ENCODE measurements at regions not wholly inside any gene's neighbourhood (a gene's known extent, or its start where the extent isn't known, plus 50 kb on each side); places are given as distances from the start of the nearest gene placed in this dataset.
"Not testable (repeated sequence)": the region's sequence is repeated elsewhere in the genome, so short reads cannot be mapped to it uniquely, and the experiment has no call there.

- ATAC-seq (ENCODE audit: insufficient read depth, low FRiP score) (no peak), DNase-seq (no peak)
- Histone ChIP-seq H3K27me3 (ENCODE audit: control insufficient read depth in 3 of 3, insufficient read depth in 3 of 3, low read length in 2 of 3) (no peaks in the 10 kb centered on the region), H3K9me3 (ENCODE audit: control insufficient read depth in 4 of 4, insufficient read depth in 3 of 4, low read length in 3 of 4) (no peaks in the 10 kb centered on the region), H3K4me3 (no peak overlapping the region), H3K4me1 (ENCODE audit: control insufficient read depth in 5 of 5, insufficient read depth in 5 of 5, low read length in 5 of 5) (peaks cover 0 to under 1% (median 0%) of the 10 kb centered on the region in 5 donors), H3K27ac (ENCODE audit: low read depth in 1 of 2, low read length in 1 of 2) (peak overlapping the region in 1 of 2 donors; percentile 2), H3K36me3 (ENCODE audit: control insufficient read depth in 4 of 4, insufficient read depth in 4 of 4, low read length in 4 of 4) (no peaks in the 10 kb centered on the region), H3K9ac (ENCODE audit: insufficient read depth in 1 of 2, low read length in 2 of 2) (no peak overlapping the region)
- WGBS, 2 donors, result 71 to 79% methylated on average over 2 of the region's 2 CpGs
- TF ChIP-seq CTCF (IDR thresholded peaks at IDR 0.05; ENCODE audit: control extremely low read depth, extremely low read depth), result no peak
Observed at GRCh38 chr7:32658467-32658869, 163.2 kb downstream of the AVL9 start.

- Histone ChIP-seq H3K27ac (ENCODE audit: low read depth in 1 of 2, low read length in 1 of 2) (no peak overlapping the region), H3K4me3 (no peak overlapping the region), H3K27me3 (ENCODE audit: control insufficient read depth in 3 of 3, insufficient read depth in 3 of 3, low read length in 2 of 3) (no peaks in the 10 kb centered on the region), H3K9me3 (ENCODE audit: control insufficient read depth in 4 of 4, insufficient read depth in 3 of 4, low read length in 3 of 4) (no peaks in the 10 kb centered on the region), H3K9ac (ENCODE audit: insufficient read depth in 1 of 2, low read length in 2 of 2) (no peak overlapping the region), H3K4me1 (ENCODE audit: control insufficient read depth in 5 of 5, insufficient read depth in 5 of 5, low read length in 5 of 5) (no peaks in the 10 kb centered on the region), H3K36me3 (ENCODE audit: control insufficient read depth in 4 of 4, insufficient read depth in 4 of 4, low read length in 4 of 4) (no peaks in the 10 kb centered on the region)
- 62 to 64% methylated on average over 7 of the region's 7 CpGs for WGBS, 2 donors
- ATAC-seq (ENCODE audit: insufficient read depth, low FRiP score) (no peak), DNase-seq (no peak)
- no peak for TF ChIP-seq CTCF (IDR thresholded peaks at IDR 0.05; ENCODE audit: control extremely low read depth, extremely low read depth)
Observed at GRCh38 chr7:32658034-32658433, 162.7 kb downstream of the AVL9 start.

DNA sequence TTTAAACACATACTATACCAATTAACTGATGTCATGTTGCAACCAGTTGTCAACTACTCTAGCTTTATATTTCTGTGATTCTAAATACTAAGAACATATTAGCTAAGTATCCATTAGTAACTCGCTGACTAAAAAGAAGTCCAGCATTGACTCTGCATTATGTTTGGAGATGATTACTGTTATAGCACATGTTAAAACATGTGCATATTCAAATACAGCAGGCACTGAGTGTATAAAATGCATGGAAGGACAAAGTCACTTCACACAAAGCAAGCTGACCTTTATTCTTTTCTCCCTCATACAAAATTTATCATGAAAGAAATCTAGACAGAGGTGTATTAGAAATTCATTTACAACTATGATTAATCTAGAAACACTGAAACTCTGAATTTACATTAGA, 159.3 kb downstream of the AVL9 start:
- ATAC-seq (ENCODE audit: insufficient read depth, low FRiP score); H3K27ac ChIP-seq (ENCODE audit: low read depth in 1 of 2, low read length in 1 of 2); H3K4me1 ChIP-seq (ENCODE audit: control insufficient read depth in 5 of 5, insufficient read depth in 5 of 5, low read length in 5 of 5); DNase-seq; H3K9ac ChIP-seq (ENCODE audit: insufficient read depth in 1 of 2, low read length in 2 of 2); H3K27me3 ChIP-seq (ENCODE audit: control insufficient read depth in 3 of 3, insufficient read depth in 3 of 3, low read length in 2 of 3); H3K9me3 ChIP-seq (ENCODE audit: control insufficient read depth in 4 of 4, insufficient read depth in 3 of 4, low read length in 3 of 4); H3K4me3 ChIP-seq; H3K36me3 ChIP-seq (ENCODE audit: control insufficient read depth in 4 of 4, insufficient read depth in 4 of 4, low read length in 4 of 4): not testable (repeated sequence)
- 100% methylated on average over 1 of the region's 1 CpG for WGBS, 2 donors

DNA sequence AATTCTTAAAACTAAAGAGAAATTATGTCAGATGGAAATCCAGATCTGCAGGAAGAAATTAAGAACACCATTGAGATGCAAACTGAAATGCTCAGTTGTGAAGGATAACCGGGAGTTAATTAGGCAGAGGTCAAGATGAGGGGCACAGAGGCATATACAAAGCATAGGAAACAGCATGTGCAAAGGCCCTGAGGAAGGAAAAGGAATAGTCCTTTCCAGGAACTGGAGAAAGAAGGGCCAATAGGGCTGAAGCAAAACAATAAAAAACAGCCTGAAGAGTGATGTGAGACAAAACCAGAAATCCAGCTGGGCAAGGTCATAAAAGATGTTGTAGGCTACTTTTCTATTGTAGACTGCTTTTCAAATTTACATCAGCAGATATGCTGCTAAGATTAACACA, 155.1 kb downstream of the AVL9 start:
- 86 to 100% methylated on average over 1 of the region's 1 CpG for WGBS, 2 donors
- H3K36me3 ChIP-seq (ENCODE audit: control insufficient read depth in 4 of 4, insufficient read depth in 4 of 4, low read length in 4 of 4); H3K4me3 ChIP-seq; H3K9ac ChIP-seq (ENCODE audit: insufficient read depth in 1 of 2, low read length in 2 of 2); ATAC-seq (ENCODE audit: insufficient read depth, low FRiP score); H3K27me3 ChIP-seq (ENCODE audit: control insufficient read depth in 3 of 3, insufficient read depth in 3 of 3, low read length in 2 of 3); DNase-seq; H3K4me1 ChIP-seq (ENCODE audit: control insufficient read depth in 5 of 5, insufficient read depth in 5 of 5, low read length in 5 of 5); H3K9me3 ChIP-seq (ENCODE audit: control insufficient read depth in 4 of 4, insufficient read depth in 3 of 4, low read length in 3 of 4); H3K27ac ChIP-seq (ENCODE audit: low read depth in 1 of 2, low read length in 1 of 2): not testable (repeated sequence)
